OCI-M2 (cell line): ENCODE measurements at regions not wholly inside any gene's neighbourhood (a gene's known extent, or its start where the extent isn't known, plus 50 kb on each side); places are given as distances from the start of the nearest gene placed in this dataset.
"Not testable (repeated sequence)": the region's sequence is repeated elsewhere in the genome, so short reads cannot be mapped to it uniquely, and the experiment has no call there.

Source experiments
- DNase-seq: peaks from one replicate; lab custom pipeline; 2025; ENCODE audit not compliant: unreplicated experiment; lab: John Stamatoyannopoulos, UW

DNA sequence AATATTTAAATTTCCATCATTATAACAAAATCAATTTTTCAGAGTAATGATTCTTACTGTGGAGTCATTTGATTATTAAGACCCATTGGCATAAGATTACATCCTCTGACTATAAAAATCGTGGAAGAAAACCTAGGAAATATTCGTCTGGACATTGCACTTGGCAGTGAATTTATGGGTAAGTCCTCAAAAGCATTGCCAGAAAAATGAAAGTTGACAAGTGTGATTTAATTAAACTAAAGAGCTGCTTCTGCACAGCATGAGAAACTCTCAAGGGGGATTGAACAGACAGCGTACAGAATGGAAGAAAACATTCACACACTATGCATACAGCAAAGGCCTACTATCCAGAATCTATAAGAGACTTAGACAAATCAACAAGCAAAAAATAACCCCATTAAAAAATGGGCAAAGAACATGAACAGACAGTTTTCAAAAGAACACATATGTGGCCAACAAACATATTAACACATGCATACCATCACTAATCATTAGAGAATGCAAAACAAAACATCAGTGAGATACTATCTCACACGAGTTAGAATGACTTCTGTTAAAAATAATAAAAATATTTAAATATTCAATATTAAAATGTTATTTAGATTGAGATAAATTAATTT, 111.4 kb downstream of the CCDC74A start:
- not testable (repeated sequence) for DNase-seq

DNA sequence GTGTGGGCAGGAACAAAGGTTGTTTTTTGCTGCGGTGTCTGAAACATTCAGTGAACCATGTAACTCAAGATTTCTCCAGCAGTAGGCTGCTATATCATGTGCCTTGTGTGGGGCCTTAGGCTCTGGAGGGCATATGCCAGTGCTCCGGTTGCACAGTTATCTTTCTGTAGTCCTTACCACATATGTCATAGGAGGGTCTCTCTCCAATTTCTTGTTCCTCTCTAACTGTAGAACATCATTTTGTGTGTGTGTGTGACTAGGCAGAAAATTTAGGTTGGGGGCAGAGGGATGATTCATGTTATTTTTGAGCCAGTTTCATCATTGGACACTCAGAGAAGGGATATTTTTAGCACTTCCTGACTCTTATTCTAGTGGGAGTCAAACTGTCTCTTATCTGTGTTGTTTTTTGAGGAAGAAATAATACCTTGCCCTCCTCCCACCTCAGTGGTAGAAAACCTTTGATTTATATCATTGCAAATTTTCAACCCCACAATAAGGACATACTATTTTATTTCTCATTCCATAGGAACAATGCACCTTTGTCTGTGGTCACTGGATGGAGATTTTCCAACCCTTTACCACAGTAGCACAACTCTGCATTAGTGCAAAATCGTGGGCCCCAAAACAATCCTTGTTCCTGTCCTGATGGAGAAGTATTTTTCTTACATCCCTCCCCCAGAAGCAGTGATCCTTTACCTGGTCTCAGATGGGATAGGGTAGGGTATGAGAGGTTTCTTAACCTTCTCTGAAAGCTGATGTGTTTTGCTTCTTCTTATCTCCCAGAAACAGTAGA, 113.9 kb downstream of the CCDC74A start:
- no peak for DNase-seq

DNA sequence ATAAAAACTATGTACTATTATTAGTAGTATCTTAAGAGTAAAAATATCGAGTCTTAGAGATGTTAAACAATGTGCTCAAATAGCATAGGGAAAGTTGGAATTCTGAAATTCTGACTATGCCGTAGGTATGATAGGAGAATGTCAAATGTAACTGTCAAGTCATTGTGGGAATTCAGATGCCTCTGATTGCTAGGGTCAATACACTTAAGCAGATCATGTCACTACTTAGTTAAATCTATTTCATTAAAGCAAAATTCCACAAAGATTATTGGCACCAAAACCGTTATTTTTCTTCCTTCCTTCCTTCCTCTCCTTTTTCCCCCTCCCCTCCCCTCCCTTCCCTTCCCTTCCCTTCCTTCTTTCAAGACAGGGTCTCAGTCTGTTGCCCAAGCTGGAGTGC, 115.5 kb downstream of the CCDC74A start:
- not testable (repeated sequence) for DNase-seq

DNA sequence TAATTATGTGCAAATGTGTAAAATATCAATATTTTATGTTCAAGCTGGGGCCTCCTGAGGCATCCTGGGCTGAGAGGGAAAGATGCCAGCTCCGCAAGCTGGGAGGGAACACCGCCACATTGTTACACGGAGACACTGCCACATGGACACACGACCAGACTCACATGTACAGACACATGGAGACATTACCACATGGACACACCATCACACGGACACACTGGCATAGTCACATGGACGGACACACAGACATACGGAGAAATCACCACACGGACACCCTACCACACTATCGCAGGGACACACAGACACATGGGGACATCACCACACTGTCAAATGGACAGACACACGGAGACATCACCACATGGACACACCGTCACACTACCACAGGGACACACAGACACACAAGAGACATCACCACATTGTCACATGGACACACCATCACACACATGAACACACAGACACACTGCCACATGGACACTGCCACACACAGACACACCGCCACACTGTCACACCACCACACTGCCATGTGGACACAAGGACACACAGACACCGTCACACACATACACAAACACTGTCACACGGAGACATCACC, 117.6 kb downstream of the CCDC74A start:
- no peak for DNase-seq

DNA sequence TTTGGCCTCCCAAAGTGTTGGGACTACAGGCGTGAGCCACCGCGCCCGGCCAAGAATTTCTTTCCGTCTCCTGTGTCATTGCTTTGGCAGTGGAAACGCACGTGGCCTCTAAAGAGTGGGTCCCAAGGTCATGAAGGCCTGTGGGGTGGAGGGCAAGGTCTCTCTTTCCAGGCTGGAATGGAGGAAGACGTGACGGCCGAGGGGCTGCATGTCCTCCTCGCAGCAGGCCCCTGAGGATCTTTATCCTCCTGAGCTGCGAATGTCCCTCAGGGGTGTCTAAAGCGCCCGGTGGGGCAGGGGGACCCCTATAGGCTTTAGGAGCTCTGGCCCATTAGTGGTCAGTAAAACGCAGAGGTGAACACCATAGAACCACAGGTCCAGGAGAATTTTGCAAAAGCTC, 118.5 kb downstream of the CCDC74A start:
- DNase-seq: not testable (repeated sequence)

DNA sequence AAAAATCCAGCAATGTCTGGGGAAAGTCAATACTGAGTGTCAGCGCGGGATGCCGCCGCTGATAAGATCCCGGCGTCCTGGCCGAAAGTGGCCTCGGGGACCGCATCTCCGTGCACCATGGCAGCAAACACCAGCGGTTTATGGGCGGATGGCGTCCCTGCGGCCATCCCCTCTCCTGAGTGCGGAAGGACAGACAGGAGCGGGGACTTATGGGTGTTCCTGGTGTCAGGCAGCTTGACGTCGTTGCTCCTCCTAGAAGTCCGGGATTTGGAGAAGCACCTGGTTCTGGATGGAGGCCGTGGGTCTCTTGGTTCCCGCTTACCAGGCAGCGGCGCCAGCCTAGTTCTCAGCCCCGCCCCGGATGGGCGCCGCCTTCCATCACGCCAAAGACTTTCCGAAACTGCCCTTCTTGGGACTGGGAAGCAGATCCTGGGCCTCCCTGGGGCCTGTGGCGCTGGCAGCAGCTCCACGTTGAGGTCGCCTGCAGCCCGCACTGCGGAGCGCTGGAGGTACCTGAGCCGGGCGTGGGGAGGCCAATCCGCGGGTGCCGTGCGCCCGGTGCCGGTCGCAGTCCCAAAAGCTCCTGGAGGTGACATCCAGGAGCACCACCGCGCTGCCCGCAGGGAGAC, 119.1 kb downstream of the CCDC74A start:
- DNase-seq: no peak

DNA sequence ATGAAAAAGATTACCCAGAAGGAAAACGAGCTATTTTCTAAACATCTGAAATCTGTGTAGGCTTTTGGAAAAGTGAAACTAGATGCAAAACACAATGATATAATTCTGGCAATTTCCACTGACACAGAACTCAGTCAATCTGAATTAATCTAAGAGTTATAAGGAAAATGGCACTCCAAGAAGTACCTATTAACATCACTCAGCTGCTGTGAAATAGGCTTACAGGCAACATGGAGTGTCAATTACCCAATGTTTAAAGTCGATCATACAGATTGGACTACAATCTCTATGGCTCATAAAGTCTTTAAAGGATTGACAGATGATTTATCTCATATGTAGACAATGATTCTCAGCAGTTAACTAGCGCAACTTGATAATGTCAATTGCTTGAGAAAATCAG, 120.9 kb downstream of the CCDC74A start:
- not testable (repeated sequence) for DNase-seq

DNA sequence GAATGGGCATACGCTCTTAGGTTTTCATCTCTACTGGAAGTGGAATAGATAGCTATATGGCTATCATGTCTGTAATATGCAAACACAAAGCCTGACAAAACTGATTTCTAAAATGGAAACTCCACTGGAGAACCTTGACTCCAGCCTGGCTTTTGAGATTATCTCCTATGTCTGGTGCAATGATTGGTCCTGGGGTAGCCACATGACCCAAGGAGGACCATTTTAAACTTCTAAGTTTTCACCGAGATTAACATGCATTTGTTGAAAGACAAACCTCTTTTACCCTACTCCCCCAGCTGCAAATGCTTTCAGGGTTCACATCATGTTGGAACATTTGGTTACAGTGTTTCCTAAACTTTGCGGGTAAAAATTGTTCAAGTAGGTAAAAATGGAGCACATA, 124.6 kb downstream of the CCDC74A start:
- not testable (repeated sequence) for DNase-seq

DNA sequence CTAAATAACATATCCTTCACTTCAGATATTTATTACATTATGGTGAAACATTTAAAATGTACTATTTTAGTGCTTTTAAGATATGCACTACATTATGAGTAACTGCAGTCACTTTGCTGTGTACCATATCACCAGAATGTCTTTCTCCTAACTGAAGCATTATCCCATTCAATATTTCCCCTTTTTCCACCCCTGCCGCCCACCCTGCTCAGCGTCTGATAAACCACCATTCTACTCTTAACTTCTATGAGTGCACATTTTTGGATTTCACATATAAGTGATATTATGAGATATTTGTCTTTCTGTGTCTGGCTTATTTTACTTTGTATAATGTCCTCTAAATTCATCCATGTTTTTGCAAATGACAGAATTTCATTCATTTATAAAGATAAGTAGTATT, 126.4 kb downstream of the CCDC74A start:
- not testable (repeated sequence) for DNase-seq

DNA sequence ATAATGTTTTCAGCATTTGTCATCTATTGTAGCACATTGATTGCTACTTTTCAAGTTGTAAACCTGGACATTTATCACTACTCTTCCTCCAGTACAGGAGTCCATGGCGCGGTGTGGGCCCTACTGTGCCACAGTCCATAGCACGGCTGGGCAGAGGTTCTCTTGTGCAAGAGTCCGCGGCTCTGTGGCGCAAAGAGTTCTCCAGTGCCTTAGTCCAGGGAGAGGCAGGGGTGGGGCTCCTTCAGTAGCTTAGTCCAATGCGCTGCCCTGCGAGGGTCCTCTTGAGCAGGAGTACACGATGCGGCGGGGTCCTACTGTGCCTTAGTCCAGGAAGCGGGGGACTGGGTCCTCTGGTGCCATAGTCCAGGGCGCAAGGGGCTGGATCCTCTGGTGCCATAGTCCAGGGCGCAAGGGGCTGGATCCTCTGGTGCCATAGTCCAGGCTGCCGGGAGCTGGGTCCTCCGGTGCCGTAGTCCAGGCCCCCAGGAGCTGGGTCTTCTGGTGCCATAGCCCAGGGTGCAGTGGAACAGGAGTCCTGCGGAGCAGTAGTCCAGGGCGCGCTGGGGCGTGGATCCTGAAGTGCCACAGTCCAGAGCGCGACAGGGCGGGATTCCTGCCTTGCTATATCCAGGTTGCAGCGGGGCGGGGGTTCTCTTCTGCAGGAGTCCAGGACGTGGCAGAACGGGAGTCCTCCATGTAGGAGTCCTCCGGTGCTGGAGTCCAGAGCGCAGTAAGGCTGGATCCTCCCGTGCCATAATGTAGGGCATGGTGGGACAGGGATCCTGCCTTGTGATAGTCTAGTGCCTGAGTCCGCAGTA, 129.3 kb downstream of the CCDC74A start:
- no peak for DNase-seq

DNA sequence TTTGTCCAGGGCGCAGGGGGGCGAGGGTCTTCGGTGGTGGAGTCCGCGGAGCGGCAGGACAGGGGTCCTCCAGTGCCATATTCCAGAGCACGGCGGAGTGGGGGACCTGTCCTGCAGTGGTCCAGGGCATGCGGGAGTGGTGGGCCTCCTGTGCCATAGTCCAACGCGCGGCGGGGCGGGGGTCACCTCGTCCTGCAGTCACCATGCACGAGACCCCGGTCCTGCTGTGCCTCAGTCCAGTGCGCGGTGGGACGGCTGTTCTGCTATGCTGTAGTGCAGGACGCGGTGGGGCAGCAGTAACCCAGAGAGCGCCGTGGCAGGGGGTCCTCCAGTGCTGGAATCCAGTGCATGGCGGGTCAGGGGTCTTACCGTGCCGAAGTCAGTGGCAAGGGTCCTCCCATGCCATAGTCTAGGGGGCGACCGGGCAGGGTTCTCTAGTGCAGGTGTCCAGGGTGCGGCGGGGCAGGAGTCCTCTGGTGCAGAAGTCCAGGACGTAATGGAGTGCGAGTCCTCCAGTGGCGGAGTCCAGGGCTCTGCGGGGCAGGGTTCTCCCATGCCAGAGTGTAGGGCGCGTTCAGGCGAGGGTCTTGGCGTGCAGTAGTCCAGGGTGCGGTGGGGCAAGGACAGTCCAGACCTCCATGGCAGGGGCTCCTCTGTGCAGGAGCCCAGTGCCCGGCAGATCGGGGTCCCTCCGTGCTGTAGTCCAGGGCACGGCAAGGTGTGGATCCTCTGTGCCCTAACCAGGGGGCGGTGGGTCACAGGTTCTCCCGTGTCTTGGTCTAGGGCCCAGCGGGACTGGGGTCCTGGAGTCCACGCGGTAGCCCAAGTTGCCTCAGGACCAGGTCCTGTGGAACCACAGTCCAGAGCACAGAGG, 130.4 kb downstream of the CCDC74A start:
- no peak for DNase-seq

DNA sequence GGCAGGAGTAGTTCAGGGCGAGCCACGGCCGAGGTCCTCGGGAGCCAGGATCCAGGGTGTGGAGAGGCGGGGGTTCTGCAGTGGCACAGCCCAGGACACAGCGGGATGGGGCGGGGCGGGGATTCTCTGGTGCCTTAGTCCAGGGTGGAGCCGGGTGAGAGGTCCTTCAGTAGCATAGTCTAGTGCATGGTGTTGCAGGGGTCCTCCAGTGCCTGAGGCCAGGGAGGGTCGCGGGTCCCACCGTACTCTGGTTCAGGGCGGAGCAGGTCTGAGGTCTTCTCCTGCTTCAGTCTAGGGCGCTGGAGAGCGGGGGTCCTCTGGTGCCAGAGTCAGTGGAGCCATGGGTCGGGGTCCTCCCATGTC, 131.1 kb downstream of the CCDC74A start:
- no peak for DNase-seq

DNA sequence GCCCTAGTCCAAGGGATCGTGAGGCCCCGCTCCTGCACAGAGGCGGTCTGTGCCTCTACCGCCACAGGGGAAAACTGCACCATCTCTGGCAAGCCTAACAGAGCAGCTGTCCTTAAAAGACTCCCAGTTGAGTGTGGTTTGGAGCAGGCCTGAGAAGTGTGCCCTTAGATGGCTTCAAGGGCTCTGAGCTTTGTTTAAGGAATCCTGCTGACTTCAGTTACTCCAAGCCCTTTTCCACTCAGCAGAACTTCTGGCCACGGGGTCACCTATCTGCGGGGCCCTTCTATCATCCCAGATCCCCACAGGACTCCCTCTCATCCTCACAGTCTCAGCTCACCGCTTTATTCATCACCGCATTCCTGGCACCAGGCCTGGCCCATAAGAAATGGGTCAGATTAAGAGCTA, 131.5 kb downstream of the CCDC74A start:
- DNase-seq: no peak

DNA sequence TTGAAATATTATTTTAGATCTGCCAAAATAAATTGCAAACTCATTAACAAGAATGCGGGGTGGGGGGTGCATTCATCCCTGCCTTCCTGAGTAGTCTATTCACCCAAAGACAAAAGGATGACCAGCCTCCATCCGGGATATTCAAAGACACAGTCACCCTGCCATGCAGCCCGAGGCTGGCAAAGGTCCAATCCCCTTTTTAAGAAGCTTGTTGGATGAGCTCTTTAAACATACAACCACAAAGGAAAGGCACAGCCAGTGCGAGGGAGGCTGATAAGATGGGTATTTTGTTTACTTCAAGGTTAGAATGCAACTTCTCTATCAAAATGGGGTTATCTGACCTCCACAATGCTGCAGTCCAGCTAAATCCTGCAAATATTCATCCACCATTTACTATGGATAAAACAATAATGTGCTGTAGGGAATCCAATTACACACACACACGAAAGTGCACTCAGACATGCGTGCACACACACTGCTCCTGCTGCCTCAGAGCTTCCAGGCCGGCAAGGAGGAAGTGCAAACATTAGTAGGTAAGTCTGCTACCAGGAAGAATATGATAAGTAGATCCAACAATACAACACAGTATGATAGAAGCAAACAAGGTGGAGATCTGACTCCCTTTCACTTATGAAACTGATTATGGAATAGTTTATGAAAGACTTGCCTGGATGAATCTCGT, 133.6 kb downstream of the CCDC74A start:
- not testable (repeated sequence) for DNase-seq

DNA sequence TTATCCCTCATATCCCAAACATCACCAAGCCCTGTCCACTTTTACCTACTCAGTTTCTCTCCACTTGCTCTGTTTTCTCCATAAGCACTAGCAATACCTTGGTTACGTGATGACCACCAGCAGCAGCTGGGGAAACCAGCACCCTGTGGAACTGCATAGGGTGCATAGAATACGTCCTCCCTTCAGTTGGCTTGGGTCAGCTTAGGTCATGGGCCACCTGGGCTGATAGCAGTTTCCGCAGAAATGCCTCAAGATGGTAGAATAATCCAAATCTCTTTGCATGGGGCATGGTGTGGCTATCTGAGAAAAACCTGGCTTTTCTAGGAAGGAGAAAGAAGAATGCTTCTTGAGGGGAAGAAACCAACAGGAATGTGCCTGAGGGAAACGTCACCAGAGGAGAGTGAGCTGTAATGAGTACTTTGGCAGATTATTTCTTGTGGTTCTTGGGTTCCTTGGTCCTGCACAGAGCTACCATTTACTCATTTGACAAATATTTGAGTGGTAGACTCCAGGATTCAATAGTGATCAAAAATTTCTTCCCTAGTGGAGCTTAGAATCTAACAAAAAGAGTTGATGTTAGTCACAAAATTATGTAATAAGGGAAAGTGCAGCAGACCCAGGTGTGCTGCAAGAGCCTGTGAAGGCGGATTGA, 134.3 kb downstream of the CCDC74A start:
- DNase-seq: not testable (repeated sequence)

DNA sequence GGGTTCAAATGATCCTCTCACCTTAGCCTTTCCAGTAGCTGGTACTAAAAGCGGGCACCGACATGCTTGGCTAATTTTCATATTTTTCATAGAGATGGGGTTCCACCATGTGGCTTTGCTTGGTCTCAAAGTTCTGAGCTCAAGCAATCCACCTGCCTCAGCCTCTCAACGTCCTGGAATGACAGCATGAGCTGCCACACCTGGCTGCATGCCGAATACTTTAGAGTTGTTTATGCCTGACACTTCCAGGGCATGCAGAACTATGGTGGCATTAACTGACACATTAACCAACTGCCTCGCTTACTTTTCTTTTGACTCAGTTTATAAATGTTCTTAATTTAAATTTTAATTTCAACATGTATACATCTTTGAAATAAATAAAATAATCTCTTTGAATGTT, 135.8 kb downstream of the CCDC74A start:
- not testable (repeated sequence) for DNase-seq

DNA sequence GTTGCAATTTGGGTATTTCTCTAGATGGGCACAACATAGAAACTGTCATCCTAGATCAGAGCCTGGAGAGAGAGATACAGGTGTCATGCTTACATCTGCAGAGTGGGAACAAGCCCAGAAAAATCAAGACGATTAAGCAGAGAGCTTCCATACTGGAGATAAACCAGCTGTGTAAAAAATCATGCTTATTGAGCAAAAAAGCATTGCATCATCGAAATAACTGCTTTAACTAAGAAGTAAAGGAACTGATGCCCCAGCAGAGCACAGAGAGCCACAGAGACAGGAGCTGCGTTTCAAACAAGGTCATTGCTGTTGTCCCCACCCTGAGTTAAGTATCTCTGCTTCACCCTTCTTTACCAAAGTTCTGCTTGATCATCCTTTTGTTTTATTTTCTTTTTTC, 138.0 kb downstream of the CCDC74A start:
- not testable (repeated sequence) for DNase-seq

DNA sequence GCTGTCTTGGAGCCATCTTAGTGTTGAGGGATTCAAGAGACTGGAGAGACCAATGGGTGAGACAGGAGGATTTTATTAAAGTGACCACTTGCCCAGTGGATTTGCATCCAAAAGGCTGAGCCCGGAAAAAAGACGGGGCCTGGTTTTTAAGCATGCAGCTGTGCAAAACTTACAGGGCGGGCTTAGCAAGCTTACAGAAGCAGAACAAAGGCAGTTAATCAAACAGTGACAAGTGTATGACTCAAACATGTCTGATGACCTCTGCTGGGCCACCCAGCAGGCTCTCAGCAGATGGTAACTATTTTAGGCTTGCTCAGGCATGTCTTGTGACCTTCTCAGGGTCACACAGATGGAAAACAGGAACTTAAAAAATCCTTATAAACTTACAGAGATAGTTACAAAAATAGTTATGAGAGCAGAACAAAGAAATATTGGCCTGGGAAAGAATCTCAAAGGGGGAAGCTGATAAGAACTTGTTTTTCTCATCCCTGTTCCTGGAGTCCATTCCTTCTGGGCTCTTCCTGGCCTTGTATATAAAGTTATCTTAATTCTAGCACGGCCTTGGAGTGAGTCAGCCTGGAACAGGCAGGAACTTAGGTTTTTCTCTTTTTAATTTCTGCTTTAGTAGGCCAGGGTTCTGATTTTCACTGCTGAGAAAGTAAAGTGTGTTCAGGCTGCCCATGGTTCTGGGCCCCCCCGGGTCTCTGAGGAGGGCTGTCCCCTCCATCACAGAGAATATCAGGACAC, 141.3 kb downstream of the CCDC74A start:
- not testable (repeated sequence) for DNase-seq
